ENCODE measurements at regions not wholly inside any gene's neighbourhood (a gene's known extent, or its start where the extent isn't known, plus 50 kb on each side); places are given as distances from the start of the nearest gene placed in this dataset.

DNA sequence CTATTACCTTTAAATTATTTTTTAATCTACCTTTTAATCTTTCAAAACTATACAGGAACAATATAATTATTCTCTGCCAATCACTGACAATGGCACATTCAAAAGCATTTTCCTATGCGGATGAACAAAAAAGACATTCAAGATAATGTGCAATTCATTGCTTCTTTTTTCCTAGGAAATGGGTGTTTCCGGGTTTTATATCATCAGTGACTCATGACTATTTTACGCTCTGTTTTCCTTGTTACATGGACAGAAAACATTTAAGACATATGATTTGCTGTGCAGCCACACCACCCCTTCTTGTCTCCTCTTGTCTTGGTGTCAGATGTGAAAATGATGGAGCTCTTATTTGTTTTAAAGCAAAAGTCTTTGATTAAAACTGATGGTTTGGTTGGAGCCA lies 184.7 kb upstream of the LINC00305 start:
- ATAC-seq, result no peak
- no peak for TF ChIP-seq ZNF70 (CRISPR knock-in tag; IDR thresholded peaks at IDR 0.05)

GRCh38 chr18:64332835-64333234 lies 183.9 kb upstream of the LINC00305 start:
- TF ChIP-seq GLIS3 (CRISPR knock-in tag; IDR thresholded peaks at IDR 0.05) (no peak), ZC3H10 (CRISPR knock-in tag; IDR thresholded peaks at IDR 0.05) (no peak), OSR1 (CRISPR knock-in tag; IDR thresholded peaks at IDR 0.05) (no peak), PPARA (CRISPR knock-in tag; IDR thresholded peaks at IDR 0.05; ENCODE audit: borderline replicate concordance) (no peak), TOX (CRISPR knock-in tag; IDR thresholded peaks at IDR 0.05; ENCODE audit: borderline replicate concordance) (no peak), ZFP3 (CRISPR knock-in tag; IDR thresholded peaks at IDR 0.05) (no peak), ZNF565 (CRISPR knock-in tag; conservative IDR thresholded peaks at IDR 0.05; ENCODE audit: low read depth) (no peak), ZFP30 (CRISPR knock-in tag; IDR thresholded peaks at IDR 0.05) (no peak), BACH2 (CRISPR knock-in tag; IDR thresholded peaks at IDR 0.05; ENCODE audit: borderline replicate concordance) (no peak), ISL1 (CRISPR knock-in tag; IDR thresholded peaks at IDR 0.05) (no peak)
- TF ChIP-seq, protein P1, sequence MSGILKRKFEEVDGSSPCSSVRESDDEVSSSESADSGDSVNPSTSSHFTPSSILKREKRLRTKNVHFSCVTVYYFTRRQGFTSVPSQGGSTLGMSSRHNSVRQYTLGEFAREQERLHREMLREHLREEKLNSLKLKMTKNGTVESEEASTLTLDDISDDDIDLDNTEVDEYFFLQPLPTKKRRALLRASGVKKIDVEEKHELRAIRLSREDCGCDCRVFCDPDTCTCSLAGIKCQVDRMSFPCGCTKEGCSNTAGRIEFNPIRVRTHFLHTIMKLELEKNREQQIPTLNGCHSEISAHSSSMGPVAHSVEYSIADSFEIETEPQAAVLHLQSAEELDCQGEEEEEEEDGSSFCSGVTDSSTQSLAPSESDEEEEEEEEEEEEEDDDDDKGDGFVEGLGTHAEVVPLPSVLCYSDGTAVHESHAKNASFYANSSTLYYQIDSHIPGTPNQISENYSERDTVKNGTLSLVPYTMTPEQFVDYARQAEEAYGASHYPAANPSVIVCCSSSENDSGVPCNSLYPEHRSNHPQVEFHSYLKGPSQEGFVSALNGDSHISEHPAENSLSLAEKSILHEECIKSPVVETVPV (CRISPR knock-in tag; IDR thresholded peaks at IDR 0.05), result no peak
- TF ChIP-seq, protein P2, sequence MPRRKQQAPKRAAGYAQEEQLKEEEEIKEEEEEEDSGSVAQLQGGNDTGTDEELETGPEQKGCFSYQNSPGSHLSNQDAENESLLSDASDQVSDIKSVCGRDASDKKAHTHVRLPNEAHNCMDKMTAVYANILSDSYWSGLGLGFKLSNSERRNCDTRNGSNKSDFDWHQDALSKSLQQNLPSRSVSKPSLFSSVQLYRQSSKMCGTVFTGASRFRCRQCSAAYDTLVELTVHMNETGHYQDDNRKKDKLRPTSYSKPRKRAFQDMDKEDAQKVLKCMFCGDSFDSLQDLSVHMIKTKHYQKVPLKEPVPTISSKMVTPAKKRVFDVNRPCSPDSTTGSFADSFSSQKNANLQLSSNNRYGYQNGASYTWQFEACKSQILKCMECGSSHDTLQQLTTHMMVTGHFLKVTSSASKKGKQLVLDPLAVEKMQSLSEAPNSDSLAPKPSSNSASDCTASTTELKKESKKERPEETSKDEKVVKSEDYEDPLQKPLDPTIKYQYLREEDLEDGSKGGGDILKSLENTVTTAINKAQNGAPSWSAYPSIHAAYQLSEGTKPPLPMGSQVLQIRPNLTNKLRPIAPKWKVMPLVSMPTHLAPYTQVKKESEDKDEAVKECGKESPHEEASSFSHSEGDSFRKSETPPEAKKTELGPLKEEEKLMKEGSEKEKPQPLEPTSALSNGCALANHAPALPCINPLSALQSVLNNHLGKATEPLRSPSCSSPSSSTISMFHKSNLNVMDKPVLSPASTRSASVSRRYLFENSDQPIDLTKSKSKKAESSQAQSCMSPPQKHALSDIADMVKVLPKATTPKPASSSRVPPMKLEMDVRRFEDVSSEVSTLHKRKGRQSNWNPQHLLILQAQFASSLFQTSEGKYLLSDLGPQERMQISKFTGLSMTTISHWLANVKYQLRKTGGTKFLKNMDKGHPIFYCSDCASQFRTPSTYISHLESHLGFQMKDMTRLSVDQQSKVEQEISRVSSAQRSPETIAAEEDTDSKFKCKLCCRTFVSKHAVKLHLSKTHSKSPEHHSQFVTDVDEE (CRISPR knock-in tag; IDR thresholded peaks at IDR 0.05), result no peak
- no peak for ATAC-seq

DNA sequence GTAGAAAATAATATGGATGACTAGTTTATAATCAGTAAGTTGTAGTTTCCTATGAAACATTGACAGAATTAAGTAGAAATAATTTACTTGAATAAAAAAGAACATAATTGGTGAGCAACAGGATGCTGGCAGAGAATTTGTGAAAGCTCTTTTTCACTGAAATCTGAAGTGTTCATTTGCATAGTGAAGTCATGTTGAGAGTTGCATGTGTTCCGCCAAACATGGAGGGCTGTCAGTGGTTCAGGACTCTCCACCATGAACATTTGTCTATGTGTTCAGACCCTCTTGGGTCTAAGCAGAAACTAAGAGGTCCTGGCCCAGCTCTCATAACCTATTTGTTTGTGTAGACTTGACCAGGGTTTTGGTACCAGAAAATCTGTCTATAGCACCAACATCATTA lies 182.5 kb upstream of the LINC00305 start:
- ATAC-seq, result no peak
- TF ChIP-seq CSDC2 (CRISPR knock-in tag; IDR thresholded peaks at IDR 0.05), result no peak
- TF ChIP-seq ESRRG (CRISPR knock-in tag; IDR thresholded peaks at IDR 0.05), result no peak
- TF ChIP-seq ARNTL (CRISPR knock-in tag; IDR thresholded peaks at IDR 0.05; ENCODE audit: borderline replicate concordance, low read depth), result no peak
- TF ChIP-seq ZNF70 (CRISPR knock-in tag; IDR thresholded peaks at IDR 0.05), result no peak
- TF ChIP-seq, protein P2 (CRISPR knock-in tag; IDR thresholded peaks at IDR 0.05), result no peak
- no peak for TF ChIP-seq ISL1 (CRISPR knock-in tag; IDR thresholded peaks at IDR 0.05)
- TF ChIP-seq, protein P3, sequence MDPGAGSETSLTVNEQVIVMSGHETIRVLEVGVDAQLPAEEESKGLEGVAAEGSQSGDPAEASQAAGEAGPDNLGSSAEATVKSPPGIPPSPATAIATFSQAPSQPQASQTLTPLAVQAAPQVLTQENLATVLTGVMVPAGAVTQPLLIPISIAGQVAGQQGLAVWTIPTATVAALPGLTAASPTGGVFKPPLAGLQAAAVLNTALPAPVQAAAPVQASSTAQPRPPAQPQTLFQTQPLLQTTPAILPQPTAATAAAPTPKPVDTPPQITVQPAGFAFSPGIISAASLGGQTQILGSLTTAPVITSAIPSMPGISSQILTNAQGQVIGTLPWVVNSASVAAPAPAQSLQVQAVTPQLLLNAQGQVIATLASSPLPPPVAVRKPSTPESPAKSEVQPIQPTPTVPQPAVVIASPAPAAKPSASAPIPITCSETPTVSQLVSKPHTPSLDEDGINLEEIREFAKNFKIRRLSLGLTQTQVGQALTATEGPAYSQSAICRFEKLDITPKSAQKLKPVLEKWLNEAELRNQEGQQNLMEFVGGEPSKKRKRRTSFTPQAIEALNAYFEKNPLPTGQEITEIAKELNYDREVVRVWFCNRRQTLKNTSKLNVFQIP (CRISPR knock-in tag; IDR thresholded peaks at IDR 0.05; ENCODE audit: borderline replicate concordance, low read depth), result no peak
- TF ChIP-seq CREB5 (CRISPR knock-in tag; IDR thresholded peaks at IDR 0.05; ENCODE audit: low read depth), result no peak
- no peak for TF ChIP-seq PPARA (CRISPR knock-in tag; IDR thresholded peaks at IDR 0.05; ENCODE audit: borderline replicate concordance)
- TF ChIP-seq ZFP3 (CRISPR knock-in tag; IDR thresholded peaks at IDR 0.05), result no peak
- no peak for TF ChIP-seq SNAI2 (CRISPR knock-in tag; IDR thresholded peaks at IDR 0.05)
- TF ChIP-seq GLIS3 (CRISPR knock-in tag; IDR thresholded peaks at IDR 0.05), result no peak
- no peak for TF ChIP-seq PATZ1 (CRISPR knock-in tag; IDR thresholded peaks at IDR 0.05; ENCODE audit: borderline replicate concordance)
- no peak for TF ChIP-seq ZFP30 (CRISPR knock-in tag; IDR thresholded peaks at IDR 0.05)
- TF ChIP-seq ZC3H10 (CRISPR knock-in tag; IDR thresholded peaks at IDR 0.05), result no peak
